K562 (cell line): ENCODE measurements at regions not wholly inside any gene's neighbourhood (a gene's known extent, or its start where the extent isn't known, plus 50 kb on each side); places are given as distances from the start of the nearest gene placed in this dataset.
"Not testable (repeated sequence)": the region's sequence is repeated elsewhere in the genome, so short reads cannot be mapped to it uniquely, and the experiment has no call there.

Experiments used
- ATAC-seq: fragments of 200-7000 bp; cut with Tn5 transposase; 3 replicates; pipeline ENCODE4 v1.9.1; 2020; ENCODE audit warnings: moderate library complexity
- BruUV-seq: library from RNA; stranded (reverse); fragments of 400-500 nt; replicated peaks from 2 replicates; lab custom pipeline; 2021; lab: Mats Ljungman, UMichigan
- CTCF ChIA-PET: fragments of 300-600 bp; formaldehyde crosslinking; extraction: SDS; loops from one replicate; lab custom pipeline; 2021; ENCODE audit warnings: low intra/inter-chr PET ratio; lab: Yijun Ruan, JAX
- POLR2A ChIA-PET: fragments of 300-600, 350-650 bp; sonication (Branson Sonifier 250); formaldehyde crosslinking; extraction: SDS; loops from one replicate; lab custom pipeline; 2021; ENCODE audit warnings: antibody characterized with exemption, inconsistent platforms; lab: Yijun Ruan, JAX
- DNase-seq, 4 experiments: peaks; one replicate each; pipeline versions ENCODE4 v3.0.0 to v3.0.0-alpha.2; 2011 to 2018; ENCODE audit warnings: low spot score in 3 of 4, mixed read lengths in 3 of 4; ENCODE audit errors: extremely low read depth in 1 of 4
- FAIRE-seq: peaks from 2 replicates; lab custom pipeline; 2011; peaks lifted over from hg19 to GRCh38; lab: Jason Lieb, UNC
- H2AFZ ChIP-seq: 2 replicates; pipeline ENCODE4 v1.6.0; 2011; ENCODE audit warnings: low read depth, low read length, control low read depth, inconsistent platforms
- H3K27ac ChIP-seq: fragments of 200-600 bp; 3 replicates; pipeline ENCODE4 v1.8.0; 2011; ENCODE audit warnings: low read depth, mild to moderate bottlenecking, control low read depth, inconsistent platforms, low read length, moderate library complexity, mixed read lengths; ENCODE audit errors: extremely low read depth
- H3K27me3 ChIP-seq, 2 experiments: fragments of 300-600 bp in 1 of 2; 2 replicates in 1 of 2; 3 replicates in 1 of 2; pipeline versions ENCODE4 v1.6.0 to v1.8.0; 2011; ENCODE audit warnings: inconsistent platforms in 2 of 2, low read length in 2 of 2, mild to moderate bottlenecking in 1 of 2, mixed read lengths in 1 of 2, moderate library complexity in 1 of 2; ENCODE audit not compliant: control insufficient read depth in 2 of 2, insufficient read depth in 2 of 2
- H3K36me3 ChIP-seq: fragments of 300-600 bp; 3 replicates; pipeline ENCODE4 v1.8.0; 2011; ENCODE audit warnings: mild to moderate bottlenecking, low read length, inconsistent platforms; ENCODE audit not compliant: control insufficient read depth, insufficient read depth
- H3K4me1 ChIP-seq, 2 experiments: fragments of 200-600 bp in 1 of 2; replicated peaks in 1 of 2; 2 replicates in 1 of 2; 3 replicates in 1 of 2; pipeline versions ENCODE4 v1.5.1 to v1.8.0; 2011; ENCODE audit warnings: inconsistent platforms in 2 of 2, low read length in 2 of 2, mild to moderate bottlenecking in 1 of 2, mixed read lengths in 1 of 2, moderate library complexity in 1 of 2; ENCODE audit not compliant: control insufficient read depth in 2 of 2, insufficient read depth in 2 of 2
- H3K4me2 ChIP-seq: 2 replicates; pipeline ENCODE4 v1.6.1; 2011; ENCODE audit warnings: low read length, control low read depth, inconsistent platforms, mixed read lengths; ENCODE audit not compliant: insufficient read depth
- H3K4me3 ChIP-seq: fragments of 200-600 bp; sonication (generic), shearing (Covaris generic); 2 replicates; pipeline ENCODE4 v1.5.1; 2016; ENCODE audit warnings: control low read depth, inconsistent platforms
- H3K79me2 ChIP-seq: fragments of 200-600 bp; 3 replicates; pipeline ENCODE4 v1.8.0; 2011; ENCODE audit warnings: low read length, inconsistent platforms; ENCODE audit not compliant: control insufficient read depth, insufficient read depth
- H3K9ac ChIP-seq, 2 experiments: 2 replicates each; pipeline versions ENCODE4 v1.6.0 to v1.6.1; 2011; ENCODE audit warnings: low read depth in 2 of 2, low read length in 2 of 2, control low read depth in 1 of 2, inconsistent platforms in 1 of 2, mild to moderate bottlenecking in 1 of 2, mixed read lengths in 1 of 2; ENCODE audit not compliant: insufficient read depth in 1 of 2
- H3K9me1 ChIP-seq: one replicate; pipeline ENCODE4 v1.6.0; 2011; ENCODE audit warnings: inconsistent platforms, mild to moderate bottlenecking, low read length, moderate library complexity; ENCODE audit not compliant: control insufficient read depth, insufficient read depth
- H3K9me3 ChIP-seq: replicated peaks from 2 replicates; pipeline ENCODE4 v1.5.1; 2011; ENCODE audit warnings: low read depth, low read length, inconsistent platforms; ENCODE audit not compliant: control insufficient read depth, insufficient read depth
- H4K20me1 ChIP-seq: replicated peaks from 2 replicates; pipeline ENCODE4 v1.6.1; 2011; ENCODE audit warnings: low read length, inconsistent platforms, mixed read lengths; ENCODE audit not compliant: control insufficient read depth, insufficient read depth
- WGBS: fragments of 100-300 bp; shearing (Covaris generic); methylation state at CpG from one replicate; pipeline ENCODE4 v1.1.6; 2016; ENCODE audit warnings: low coverage, mixed read lengths; ENCODE audit not compliant: insufficient coverage; ENCODE audit errors: missing lambda C conversion rate; 5-methylcytosine and 5-hydroxymethylcytosine counted together
- in situ Hi-C: fragments of 300-500 bp; cut with MboI; formaldehyde crosslinking; loops from 4 replicates; pipeline ENCODE4 v1.15.0; 2018; ENCODE audit warnings: inconsistent platforms, mixed read lengths
- intact Hi-C: fragments of 100-400 bp; cut with micrococcal nuclease; formaldehyde crosslinking; loops from 2 replicates; pipeline ENCODE4 v1.14.2; 2022

DNA sequence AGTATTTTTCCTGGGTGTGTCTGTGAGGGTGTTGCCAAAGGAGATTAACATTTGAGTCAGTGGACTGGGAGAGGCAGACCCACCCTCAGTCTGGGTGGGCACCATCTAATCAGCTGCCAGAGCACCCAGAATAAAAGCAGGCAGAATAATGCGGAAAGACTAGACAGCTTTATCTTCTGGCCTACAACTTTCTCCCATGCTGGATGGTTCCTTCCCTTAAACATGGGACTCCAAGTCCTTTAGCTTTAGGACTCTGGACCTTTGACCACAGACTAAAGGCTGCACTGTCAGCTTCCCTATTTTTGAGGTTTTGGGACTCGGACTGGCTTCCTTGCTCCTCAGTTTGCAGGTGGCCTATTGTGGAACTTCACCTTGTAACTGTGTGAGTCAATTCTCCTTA, 418.1 kb downstream of the DTWD2 start:
- BruUV-seq, CTCF ChIA-PET, POLR2A ChIA-PET, H3K4me1 ChIP-seq, H3K4me2 ChIP-seq, H4K20me1 ChIP-seq, intact Hi-C loops, H2AFZ ChIP-seq, H3K27me3 ChIP-seq, H3K9me3 ChIP-seq, DNase-seq, H3K27ac ChIP-seq, in situ Hi-C loops, H3K9me1 ChIP-seq, H3K79me2 ChIP-seq, ATAC-seq, H3K9ac ChIP-seq, H3K4me3 ChIP-seq, FAIRE-seq, H3K36me3 ChIP-seq: not testable (repeated sequence)
- 3% methylated on average over 2 of the region's 2 CpGs for WGBS

DNA sequence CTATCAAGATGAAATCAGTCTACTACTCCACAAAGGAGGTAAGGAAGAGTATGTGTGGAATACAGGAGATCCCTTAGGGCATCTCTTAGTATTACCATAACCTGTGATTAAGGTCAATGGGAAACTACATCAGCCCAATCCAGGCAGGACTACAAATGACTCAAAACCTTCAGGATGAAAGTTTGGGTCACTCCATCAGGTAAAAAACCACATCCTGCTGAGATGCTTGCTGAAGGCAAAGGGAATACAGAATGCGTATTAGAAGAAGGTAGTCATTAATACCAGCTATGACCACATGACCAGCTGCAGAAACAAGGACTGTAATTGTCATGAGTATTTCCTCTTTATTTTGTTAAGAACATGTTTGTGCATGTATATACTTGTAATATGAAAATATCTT, 418.8 kb downstream of the DTWD2 start:
- intact Hi-C loops, H3K4me2 ChIP-seq, H3K27me3 ChIP-seq, H3K9me3 ChIP-seq, FAIRE-seq, ATAC-seq, H3K9me1 ChIP-seq, CTCF ChIA-PET, H3K27ac ChIP-seq, POLR2A ChIA-PET, H3K79me2 ChIP-seq, in situ Hi-C loops, H3K36me3 ChIP-seq, H2AFZ ChIP-seq, BruUV-seq, H3K4me3 ChIP-seq, H3K9ac ChIP-seq, H3K4me1 ChIP-seq, H4K20me1 ChIP-seq, DNase-seq: not testable (repeated sequence)
- WGBS = 43% methylated on average over 1 of the region's 1 CpG
